ENCODE measurements at regions not wholly inside any gene's neighbourhood (a gene's known extent, or its start where the extent isn't known, plus 50 kb on each side); places are given as distances from the start of the nearest gene placed in this dataset.

DNA sequence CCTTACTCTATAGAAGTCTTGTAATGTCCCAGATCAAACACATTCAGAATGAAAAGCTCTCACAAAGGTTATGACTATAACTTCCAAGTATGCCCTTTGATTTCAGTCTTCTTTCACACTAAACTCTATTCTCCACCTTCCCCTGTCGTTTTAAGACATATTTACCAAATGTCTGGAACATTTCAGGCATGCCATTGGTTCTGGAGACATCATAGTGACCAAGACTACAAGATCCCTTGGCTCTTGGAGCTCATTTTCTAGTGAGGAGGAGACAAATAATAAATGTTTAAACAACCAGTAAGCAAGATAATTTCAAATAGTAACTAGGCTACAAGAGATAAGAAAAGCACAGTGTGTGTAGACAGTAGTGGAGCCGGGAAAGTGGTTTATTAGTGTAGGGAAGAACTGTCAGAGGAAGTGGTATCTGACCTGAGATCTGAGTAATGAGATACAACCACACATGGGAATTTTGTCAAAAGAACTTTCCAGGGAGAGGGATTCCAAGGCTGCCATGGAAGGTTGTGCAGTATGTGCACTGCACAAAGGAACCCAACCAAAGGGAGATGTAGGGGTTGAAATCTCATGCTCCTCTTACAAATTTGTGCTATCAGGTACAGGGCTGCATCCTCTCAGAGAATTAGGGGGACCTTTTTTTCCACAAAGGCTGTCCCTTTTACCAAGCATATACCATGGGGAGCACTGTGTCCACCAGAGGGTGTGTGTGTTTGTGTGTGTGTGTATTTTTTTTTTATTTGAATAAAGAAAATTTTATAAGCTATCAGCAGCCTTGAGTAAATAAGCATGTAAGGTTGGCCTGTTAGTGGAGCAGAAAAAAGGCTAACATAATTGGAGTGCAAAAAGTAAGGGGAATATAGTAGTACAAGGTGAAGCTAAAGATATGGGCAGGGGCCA, 1279.1 kb upstream of the WWC1 start:
- no peak for TF ChIP-seq EZH2phosphoT487 (IDR thresholded peaks at IDR 0.05; ENCODE audit: borderline replicate concordance, low read depth, low read length)
- TF ChIP-seq, protein P1, sequence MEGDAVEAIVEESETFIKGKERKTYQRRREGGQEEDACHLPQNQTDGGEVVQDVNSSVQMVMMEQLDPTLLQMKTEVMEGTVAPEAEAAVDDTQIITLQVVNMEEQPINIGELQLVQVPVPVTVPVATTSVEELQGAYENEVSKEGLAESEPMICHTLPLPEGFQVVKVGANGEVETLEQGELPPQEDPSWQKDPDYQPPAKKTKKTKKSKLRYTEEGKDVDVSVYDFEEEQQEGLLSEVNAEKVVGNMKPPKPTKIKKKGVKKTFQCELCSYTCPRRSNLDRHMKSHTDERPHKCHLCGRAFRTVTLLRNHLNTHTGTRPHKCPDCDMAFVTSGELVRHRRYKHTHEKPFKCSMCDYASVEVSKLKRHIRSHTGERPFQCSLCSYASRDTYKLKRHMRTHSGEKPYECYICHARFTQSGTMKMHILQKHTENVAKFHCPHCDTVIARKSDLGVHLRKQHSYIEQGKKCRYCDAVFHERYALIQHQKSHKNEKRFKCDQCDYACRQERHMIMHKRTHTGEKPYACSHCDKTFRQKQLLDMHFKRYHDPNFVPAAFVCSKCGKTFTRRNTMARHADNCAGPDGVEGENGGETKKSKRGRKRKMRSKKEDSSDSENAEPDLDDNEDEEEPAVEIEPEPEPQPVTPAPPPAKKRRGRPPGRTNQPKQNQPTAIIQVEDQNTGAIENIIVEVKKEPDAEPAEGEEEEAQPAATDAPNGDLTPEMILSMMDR (conservative IDR thresholded peaks at IDR 0.05; ENCODE audit: low read length): no peak

DNA sequence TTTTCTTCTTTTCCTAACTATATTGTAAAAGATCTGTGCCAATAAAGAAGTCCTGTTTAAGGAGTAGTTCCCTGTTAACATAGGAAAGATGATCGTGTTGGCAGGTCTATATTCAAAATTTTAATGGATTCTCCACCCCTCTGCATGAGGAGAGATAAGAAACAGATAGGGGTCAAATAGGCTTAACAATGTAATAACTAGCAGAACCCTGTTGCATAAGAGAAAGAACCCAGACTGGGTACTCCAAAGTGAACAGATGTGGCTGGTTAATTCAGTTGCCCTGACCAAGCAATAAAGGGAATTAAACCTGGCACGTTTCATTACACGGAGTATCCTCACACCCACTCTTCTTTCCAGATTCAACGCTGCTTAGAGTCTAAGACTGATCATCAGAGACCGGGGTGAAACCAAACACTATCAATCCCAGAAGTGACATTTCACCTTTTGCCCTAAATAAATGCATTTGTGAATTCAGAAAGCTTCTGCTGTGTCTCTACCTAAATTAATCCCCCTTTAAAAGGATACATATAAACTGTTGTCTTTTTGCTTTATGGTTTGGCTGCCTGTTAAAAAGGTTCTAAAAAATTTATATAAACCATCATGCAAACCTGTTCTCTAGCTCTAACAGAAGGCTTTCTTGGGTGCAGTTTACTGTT, 1276.9 kb upstream of the WWC1 start:
- Histone ChIP-seq H3K4me1 (ENCODE audit: insufficient read depth, low read length, poor library complexity, severe bottlenecking) (no peaks in the 10 kb centered on the region), H2AFZ (ENCODE audit: low read length) (no peak overlapping the region), H4K20me1 (ENCODE audit: insufficient read depth, low read length) (no peaks in the 10 kb centered on the region), H3K79me2 (ENCODE audit: insufficient read depth, low read depth, low read length) (no peaks in the 10 kb centered on the region), H3K4me3 (ENCODE audit: low read depth, low read length, poor library complexity, severe bottlenecking) (no peak overlapping the region), H3K4me2 (ENCODE audit: low read length) (no peak overlapping the region), H3K9me3 (ENCODE audit: low read length) (no peaks in the 10 kb centered on the region), H3K9me2 (ENCODE audit: insufficient read depth, low read length) (no peaks in the 10 kb centered on the region), H3K27ac (ENCODE audit: low read depth, low read length, poor library complexity, severe bottlenecking) (no peak overlapping the region), H3K36me3 (ENCODE audit: insufficient read depth, low read length) (no peaks in the 10 kb centered on the region)
- ChIA-PET CTCF (ENCODE audit: unreplicated experiment) (no interaction called here), POLR2A (no interaction called here)
- DNase-seq (ENCODE audit: low spot score): no peak
- intact Hi-C loops (cut with micrococcal nuclease; ENCODE audit: unreplicated experiment): no loop called here
- no TSS peak for BruUV-seq (replicated peaks)
- no peak for TF ChIP-seq EZH2phosphoT487 (IDR thresholded peaks at IDR 0.05; ENCODE audit: borderline replicate concordance, low read depth, low read length)
- TF ChIP-seq, protein P1 (conservative IDR thresholded peaks at IDR 0.05; ENCODE audit: low read length): no peak

More for the DNA sequence above, 1279.1 kb upstream of the WWC1 start:
- no peaks in the 10 kb centered on the region for H3K79me2 ChIP-seq (ENCODE audit: insufficient read depth, low read depth, low read length)
- no TSS peak for BruUV-seq (replicated peaks)
- intact Hi-C loops (cut with micrococcal nuclease; ENCODE audit: unreplicated experiment): no loop called here
- no peaks in the 10 kb centered on the region for H4K20me1 ChIP-seq (ENCODE audit: insufficient read depth, low read length)
- no peaks in the 10 kb centered on the region for H3K9me2 ChIP-seq (ENCODE audit: insufficient read depth, low read length)
- no peaks in the 10 kb centered on the region for H3K4me1 ChIP-seq (ENCODE audit: insufficient read depth, low read length, poor library complexity, severe bottlenecking)
- CTCF ChIA-PET (ENCODE audit: unreplicated experiment): no interaction called here
- POLR2A ChIA-PET: interaction anchor here (0.6 kb wide), 1 partner anchor 10 kb away, joined by 3 read pairs; no protein-coding TSS in a partner anchor
- H3K9me3 ChIP-seq (ENCODE audit: low read length): no peaks in the 10 kb centered on the region
- no peak overlapping the region for H3K27ac ChIP-seq (ENCODE audit: low read depth, low read length, poor library complexity, severe bottlenecking)
- H3K4me3 ChIP-seq (ENCODE audit: low read depth, low read length, poor library complexity, severe bottlenecking): no peak overlapping the region
- no peaks in the 10 kb centered on the region for H3K36me3 ChIP-seq (ENCODE audit: insufficient read depth, low read length)
- H2AFZ ChIP-seq (ENCODE audit: low read length): no peak overlapping the region
- no peak for DNase-seq (ENCODE audit: low spot score)
- H3K4me2 ChIP-seq (ENCODE audit: low read length): no peak overlapping the region

DNA sequence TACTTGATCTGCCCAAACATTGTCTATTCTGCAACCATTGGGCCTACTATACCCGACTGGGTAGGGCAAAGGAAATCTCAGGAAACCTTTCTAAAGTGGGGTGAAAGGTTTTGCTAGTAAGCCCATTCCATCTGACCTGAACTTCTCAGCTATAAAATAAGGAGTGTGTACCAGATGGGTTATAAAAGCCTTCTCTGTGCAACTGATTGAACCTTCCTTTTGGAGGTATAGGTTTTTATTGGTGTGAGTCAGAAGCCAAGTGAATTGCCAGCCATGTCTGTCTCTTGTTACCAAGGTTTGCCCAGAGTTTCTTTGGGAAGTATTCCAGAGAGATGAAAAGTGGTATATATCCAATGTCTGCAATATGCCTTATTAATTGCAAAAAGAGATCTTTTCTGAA, 1271.0 kb upstream of the WWC1 start:
- Histone ChIP-seq H3K9me2 (ENCODE audit: insufficient read depth, low read length) (no peaks in the 10 kb centered on the region), H3K9me3 (ENCODE audit: low read length) (no peaks in the 10 kb centered on the region), H3K36me3 (ENCODE audit: insufficient read depth, low read length) (no peaks in the 10 kb centered on the region), H3K4me2 (ENCODE audit: low read length) (no peak overlapping the region), H3K4me3 (ENCODE audit: low read depth, low read length, poor library complexity, severe bottlenecking) (no peak overlapping the region), H3K27ac (ENCODE audit: low read depth, low read length, poor library complexity, severe bottlenecking) (no peak overlapping the region), H2AFZ (ENCODE audit: low read length) (no peak overlapping the region), H3K79me2 (ENCODE audit: insufficient read depth, low read depth, low read length) (no peaks in the 10 kb centered on the region), H3K4me1 (ENCODE audit: insufficient read depth, low read length, poor library complexity, severe bottlenecking) (no peaks in the 10 kb centered on the region), H4K20me1 (ENCODE audit: insufficient read depth, low read length) (no peaks in the 10 kb centered on the region)
- TF ChIP-seq, protein P1 (conservative IDR thresholded peaks at IDR 0.05; ENCODE audit: low read length): no peak
- no peak for TF ChIP-seq EZH2phosphoT487 (IDR thresholded peaks at IDR 0.05; ENCODE audit: borderline replicate concordance, low read depth, low read length)
- no TSS peak for BruUV-seq (replicated peaks)
- intact Hi-C loops (cut with micrococcal nuclease; ENCODE audit: unreplicated experiment): no loop called here
- CTCF ChIA-PET (ENCODE audit: unreplicated experiment): no interaction called here
- no peak for DNase-seq (ENCODE audit: low spot score)
- POLR2A ChIA-PET: no interaction called here
